SU-DHL-6 (cell line): ENCODE measurements at regions not wholly inside any gene's neighbourhood (a gene's known extent, or its start where the extent isn't known, plus 50 kb on each side); places are given as distances from the start of the nearest gene placed in this dataset.

Experiments used
- EZH2phosphoT487 ChIP-seq: fragments of 200-600 bp; sonication (generic), shearing (Covaris generic); conservative IDR thresholded peaks from 2 replicates; pipeline ENCODE4 v1.6.1; 2018; ENCODE audit warnings: mild to moderate bottlenecking, antibody characterized with exemption, low read length, moderate library complexity, mixed read lengths
- TF ChIP-seq, protein P1 (sequence below): fragments of 200-600 bp; sonication (generic); IDR thresholded peaks from one replicate; pipeline ENCODE4 v1.5.1; 2017; ENCODE audit warnings: antibody characterized with exemption, mild to moderate bottlenecking, low read length, moderate library complexity; ENCODE audit not compliant: insufficient read depth, poor library complexity, severe bottlenecking

DNA sequence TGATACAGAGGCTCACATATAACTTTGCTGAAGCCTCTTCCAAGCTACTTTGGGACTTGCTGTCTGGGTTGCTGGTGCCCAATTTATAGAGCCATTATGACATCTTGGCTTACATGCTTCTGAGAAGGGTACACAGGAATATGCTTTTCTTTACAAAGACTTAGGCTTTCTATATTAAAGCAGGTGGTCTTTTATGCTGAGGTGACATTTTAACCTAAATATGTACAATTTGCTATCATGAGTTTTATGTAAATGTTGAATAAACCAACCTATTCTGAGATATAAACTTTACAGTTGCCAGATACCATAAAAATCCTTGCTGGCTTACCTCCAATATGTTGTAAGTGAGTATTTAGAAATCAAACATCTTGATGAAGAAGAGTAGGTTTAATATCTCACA, 509.2 kb upstream of the CHD1 start:
- TF ChIP-seq, protein P1, sequence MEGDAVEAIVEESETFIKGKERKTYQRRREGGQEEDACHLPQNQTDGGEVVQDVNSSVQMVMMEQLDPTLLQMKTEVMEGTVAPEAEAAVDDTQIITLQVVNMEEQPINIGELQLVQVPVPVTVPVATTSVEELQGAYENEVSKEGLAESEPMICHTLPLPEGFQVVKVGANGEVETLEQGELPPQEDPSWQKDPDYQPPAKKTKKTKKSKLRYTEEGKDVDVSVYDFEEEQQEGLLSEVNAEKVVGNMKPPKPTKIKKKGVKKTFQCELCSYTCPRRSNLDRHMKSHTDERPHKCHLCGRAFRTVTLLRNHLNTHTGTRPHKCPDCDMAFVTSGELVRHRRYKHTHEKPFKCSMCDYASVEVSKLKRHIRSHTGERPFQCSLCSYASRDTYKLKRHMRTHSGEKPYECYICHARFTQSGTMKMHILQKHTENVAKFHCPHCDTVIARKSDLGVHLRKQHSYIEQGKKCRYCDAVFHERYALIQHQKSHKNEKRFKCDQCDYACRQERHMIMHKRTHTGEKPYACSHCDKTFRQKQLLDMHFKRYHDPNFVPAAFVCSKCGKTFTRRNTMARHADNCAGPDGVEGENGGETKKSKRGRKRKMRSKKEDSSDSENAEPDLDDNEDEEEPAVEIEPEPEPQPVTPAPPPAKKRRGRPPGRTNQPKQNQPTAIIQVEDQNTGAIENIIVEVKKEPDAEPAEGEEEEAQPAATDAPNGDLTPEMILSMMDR = no peak
- no peak for TF ChIP-seq EZH2phosphoT487
